ENCODE measurements at regions not wholly inside any gene's neighbourhood (a gene's known extent, or its start where the extent isn't known, plus 50 kb on each side); places are given as distances from the start of the nearest gene placed in this dataset.

- DNase-seq, result no peak
- Histone ChIP-seq H3K27ac (ENCODE audit: low read length) (no peak overlapping the region), H3K4me1 (ENCODE audit: control insufficient read depth, insufficient read depth, low read length) (no peaks in the 10 kb centered on the region), H3K36me3 (ENCODE audit: control insufficient read depth, insufficient read depth, low read length) (no peaks in the 10 kb centered on the region), H3K27me3 (ENCODE audit: control insufficient read depth, insufficient read depth, low read length) (no peaks in the 10 kb centered on the region), H3K9me3 (ENCODE audit: control insufficient read depth, low read depth, low read length) (no peaks in the 10 kb centered on the region), H3K4me3 (ENCODE audit: low read length) (no peak overlapping the region)
- WGBS (ENCODE audit: insufficient coverage, low lambda C conversion rate), result 80% methylated on average over 5 of the region's 7 CpGs
These were observed 176.8 kb downstream of the HHIPL2 start for GRCh38 chr1:222370913-222371675.

- Histone ChIP-seq H3K4me3 (ENCODE audit: low read length) (no peak overlapping the region), H3K36me3 (ENCODE audit: control insufficient read depth, insufficient read depth, low read length) (no peaks in the 10 kb centered on the region), H3K9me3 (ENCODE audit: control insufficient read depth, low read depth, low read length) (no peaks in the 10 kb centered on the region), H3K4me1 (ENCODE audit: control insufficient read depth, insufficient read depth, low read length) (no peaks in the 10 kb centered on the region), H3K27ac (ENCODE audit: low read length) (no peak overlapping the region), H3K27me3 (ENCODE audit: control insufficient read depth, insufficient read depth, low read length) (no peaks in the 10 kb centered on the region)
- 100% methylated on average over 1 of the region's 10 CpGs for WGBS (ENCODE audit: insufficient coverage, low lambda C conversion rate)
- DNase-seq, result no peak
These were observed 177.6 kb downstream of the HHIPL2 start for GRCh38 chr1:222370081-222370912.

DNA sequence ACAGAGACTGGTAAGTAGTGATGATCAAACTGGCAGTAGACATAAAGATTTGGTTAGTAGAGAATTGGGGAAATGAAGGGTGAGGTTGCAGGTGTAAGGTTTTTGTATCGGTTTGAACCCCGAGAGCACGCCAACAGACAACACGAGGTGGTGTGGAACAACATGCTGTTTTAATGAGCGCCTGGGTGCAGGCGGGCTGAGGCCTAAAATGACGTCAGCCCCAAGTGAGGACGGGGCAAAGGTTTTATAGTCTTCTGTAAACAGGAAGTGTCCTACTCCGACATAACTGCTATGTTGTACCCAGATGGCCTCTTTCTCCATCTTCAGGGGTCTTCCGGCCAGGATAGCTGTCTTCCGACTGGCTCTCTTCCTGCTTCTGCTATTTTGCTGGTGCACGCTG, 178.8 kb downstream of the HHIPL2 start:
- WGBS (ENCODE audit: insufficient coverage, low lambda C conversion rate), result no CpG with 5 or more reads among the region's 12 CpGs
- DNase-seq, result no peak
- no peaks in the 10 kb centered on the region for H3K4me1 ChIP-seq (ENCODE audit: control insufficient read depth, insufficient read depth, low read length)

GRCh38 chr1:222358100-222358499, 189.8 kb downstream of the HHIPL2 start:
- Histone ChIP-seq H3K27me3 (ENCODE audit: control insufficient read depth, insufficient read depth, low read length) (no peaks in the 10 kb centered on the region), H3K9me3 (ENCODE audit: control insufficient read depth, low read depth, low read length) (no peaks in the 10 kb centered on the region), H3K4me3 (ENCODE audit: low read length) (no peak overlapping the region), H3K36me3 (ENCODE audit: control insufficient read depth, insufficient read depth, low read length) (no peaks in the 10 kb centered on the region), H3K4me1 (ENCODE audit: control insufficient read depth, insufficient read depth, low read length) (no peaks in the 10 kb centered on the region), H3K27ac (ENCODE audit: low read length) (no peak overlapping the region)
- WGBS (ENCODE audit: insufficient coverage, low lambda C conversion rate), result 0% methylated on average over 1 of the region's 1 CpG
- no peak for DNase-seq

More for the DNA sequence above, 178.8 kb downstream of the HHIPL2 start:
- no peak overlapping the region for H3K27ac ChIP-seq (ENCODE audit: low read length)
- no peak overlapping the region for H3K4me3 ChIP-seq (ENCODE audit: low read length)
- no peaks in the 10 kb centered on the region for H3K27me3 ChIP-seq (ENCODE audit: control insufficient read depth, insufficient read depth, low read length)
- H3K36me3 ChIP-seq (ENCODE audit: control insufficient read depth, insufficient read depth, low read length), result no peaks in the 10 kb centered on the region
- H3K9me3 ChIP-seq (ENCODE audit: control insufficient read depth, low read depth, low read length), result no peaks in the 10 kb centered on the region

DNA sequence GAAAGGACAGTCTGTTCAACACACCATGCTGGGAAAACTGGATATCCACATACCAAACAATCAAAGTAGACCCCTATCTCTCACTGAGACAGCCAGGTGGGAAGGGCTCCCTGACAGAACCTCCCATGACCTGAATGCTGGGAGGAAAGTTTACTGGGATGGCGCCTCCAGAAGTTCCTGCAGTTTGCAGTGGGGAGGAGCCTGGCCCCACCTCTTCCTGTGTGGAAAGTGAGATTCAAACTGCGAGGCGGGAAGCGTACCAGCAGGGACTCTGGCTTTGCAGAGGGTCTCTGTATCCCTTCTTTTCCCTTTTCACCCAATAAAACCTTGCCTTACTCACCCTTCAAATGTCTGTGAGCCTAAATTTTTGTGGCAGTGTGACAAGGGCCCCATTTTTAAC, 190.7 kb downstream of the HHIPL2 start:
- DNase-seq, result no peak
- no CpG with 5 or more reads among the region's 4 CpGs for WGBS (ENCODE audit: insufficient coverage, low lambda C conversion rate)
- no peaks in the 10 kb centered on the region for H3K9me3 ChIP-seq (ENCODE audit: control insufficient read depth, low read depth, low read length)
- H3K4me3 ChIP-seq (ENCODE audit: low read length), result no peak overlapping the region
- H3K4me1 ChIP-seq (ENCODE audit: control insufficient read depth, insufficient read depth, low read length), result no peaks in the 10 kb centered on the region
- H3K36me3 ChIP-seq (ENCODE audit: control insufficient read depth, insufficient read depth, low read length), result no peaks in the 10 kb centered on the region
- H3K27ac ChIP-seq (ENCODE audit: low read length), result no peak overlapping the region
- no peaks in the 10 kb centered on the region for H3K27me3 ChIP-seq (ENCODE audit: control insufficient read depth, insufficient read depth, low read length)

DNA sequence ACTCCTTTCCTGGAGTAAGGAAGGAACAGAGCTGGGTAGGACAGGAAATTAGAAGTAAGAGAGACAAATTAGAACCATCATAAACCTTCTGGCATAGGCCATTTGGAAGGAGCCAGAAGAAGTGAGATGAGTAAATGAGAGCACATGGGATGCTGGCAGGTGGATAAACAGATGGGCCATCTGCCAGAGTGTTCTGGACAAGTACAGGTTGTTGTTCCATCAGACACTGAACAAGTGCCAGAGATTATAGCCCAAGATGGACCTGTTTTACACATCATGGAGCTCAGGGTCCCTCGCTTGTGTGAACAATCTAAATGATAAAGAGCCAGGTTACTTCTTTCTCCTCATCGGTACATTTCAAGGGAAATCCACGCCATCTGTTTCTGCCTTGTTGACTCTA, 200.3 kb downstream of the HHIPL2 start:
- Histone ChIP-seq H3K27me3 (ENCODE audit: control insufficient read depth, insufficient read depth, low read length) (no peaks in the 10 kb centered on the region), H3K4me1 (ENCODE audit: control insufficient read depth, insufficient read depth, low read length) (no peaks in the 10 kb centered on the region), H3K27ac (ENCODE audit: low read length) (no peak overlapping the region), H3K9me3 (ENCODE audit: control insufficient read depth, low read depth, low read length) (no peaks in the 10 kb centered on the region), H3K36me3 (ENCODE audit: control insufficient read depth, insufficient read depth, low read length) (no peaks in the 10 kb centered on the region), H3K4me3 (ENCODE audit: low read length) (no peak overlapping the region)
- WGBS (ENCODE audit: insufficient coverage, low lambda C conversion rate), result 100% methylated on average over 1 of the region's 3 CpGs
- no peak for DNase-seq

- no CpG with 5 or more reads among the region's 4 CpGs for WGBS (ENCODE audit: insufficient coverage, low lambda C conversion rate)
- Histone ChIP-seq H3K36me3 (ENCODE audit: control insufficient read depth, insufficient read depth, low read length) (no peaks in the 10 kb centered on the region), H3K9me3 (ENCODE audit: control insufficient read depth, low read depth, low read length) (no peaks in the 10 kb centered on the region), H3K27ac (ENCODE audit: low read length) (no peak overlapping the region), H3K4me1 (ENCODE audit: control insufficient read depth, insufficient read depth, low read length) (no peaks in the 10 kb centered on the region), H3K4me3 (ENCODE audit: low read length) (no peak overlapping the region), H3K27me3 (ENCODE audit: control insufficient read depth, insufficient read depth, low read length) (no peaks in the 10 kb centered on the region)
- DNase-seq, result no peak
These were observed 200.9 kb downstream of the HHIPL2 start for GRCh38 chr1:222346955-222347354.

DNA sequence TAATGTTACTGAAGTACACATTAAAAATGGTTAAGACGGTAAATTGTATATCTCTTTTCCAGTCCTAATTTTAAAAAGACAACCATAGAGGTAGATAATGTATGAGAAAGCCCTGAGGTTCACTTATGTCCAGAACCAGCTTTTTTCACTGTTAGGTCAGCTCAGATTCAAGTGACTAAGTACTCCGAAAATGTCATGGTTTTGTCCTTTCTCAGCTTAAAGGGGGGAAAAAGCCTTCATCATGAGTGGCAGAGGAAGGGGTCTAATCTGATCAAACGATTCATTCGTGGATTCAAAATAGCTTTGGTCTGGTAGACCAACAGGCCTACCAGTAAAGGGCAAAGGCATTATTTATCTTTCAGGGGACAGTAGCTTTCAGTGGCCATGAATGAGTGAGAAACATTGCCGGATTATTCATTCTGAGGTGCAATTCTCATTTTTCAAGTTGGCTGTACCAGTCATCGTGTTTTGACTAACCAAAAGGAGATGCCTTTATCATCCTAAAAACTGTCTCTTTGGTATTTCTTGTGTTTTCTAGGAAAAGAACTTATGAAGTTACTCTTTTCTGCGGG, 208.4 kb downstream of the HHIPL2 start:
- DNase-seq, result no peak
- Histone ChIP-seq H3K9me3 (ENCODE audit: control insufficient read depth, low read depth, low read length) (no peaks in the 10 kb centered on the region), H3K27me3 (ENCODE audit: control insufficient read depth, insufficient read depth, low read length) (no peaks in the 10 kb centered on the region), H3K27ac (ENCODE audit: low read length) (no peak overlapping the region), H3K4me3 (ENCODE audit: low read length) (no peak overlapping the region), H3K4me1 (ENCODE audit: control insufficient read depth, insufficient read depth, low read length) (no peaks in the 10 kb centered on the region), H3K36me3 (ENCODE audit: control insufficient read depth, insufficient read depth, low read length) (no peaks in the 10 kb centered on the region)
- 81% methylated on average over 4 of the region's 7 CpGs for WGBS (ENCODE audit: insufficient coverage, low lambda C conversion rate)

GRCh38 chr1:222335586-222335985, 212.3 kb downstream of the HHIPL2 start:
- H3K27ac ChIP-seq (ENCODE audit: low read length), result no peak overlapping the region
- no CpG with 5 or more reads among the region's 1 CpG for WGBS (ENCODE audit: insufficient coverage, low lambda C conversion rate)
- H3K27me3 ChIP-seq (ENCODE audit: control insufficient read depth, insufficient read depth, low read length), result no peaks in the 10 kb centered on the region
- no peak overlapping the region for H3K4me3 ChIP-seq (ENCODE audit: low read length)
- no peaks in the 10 kb centered on the region for H3K36me3 ChIP-seq (ENCODE audit: control insufficient read depth, insufficient read depth, low read length)
- no peaks in the 10 kb centered on the region for H3K4me1 ChIP-seq (ENCODE audit: control insufficient read depth, insufficient read depth, low read length)
- no peak for DNase-seq
- H3K9me3 ChIP-seq (ENCODE audit: control insufficient read depth, low read depth, low read length), result no peaks in the 10 kb centered on the region

- Histone ChIP-seq H3K9me3 (ENCODE audit: control insufficient read depth, low read depth, low read length) (no peaks in the 10 kb centered on the region), H3K4me1 (ENCODE audit: control insufficient read depth, insufficient read depth, low read length) (no peaks in the 10 kb centered on the region), H3K36me3 (ENCODE audit: control insufficient read depth, insufficient read depth, low read length) (no peaks in the 10 kb centered on the region), H3K4me3 (ENCODE audit: low read length) (no peak overlapping the region), H3K27me3 (ENCODE audit: control insufficient read depth, insufficient read depth, low read length) (no peaks in the 10 kb centered on the region), H3K27ac (ENCODE audit: low read length) (no peak overlapping the region)
- no peak for DNase-seq
- WGBS (ENCODE audit: insufficient coverage, low lambda C conversion rate), result 90% methylated on average over 3 of the region's 5 CpGs
These were observed 213.8 kb downstream of the HHIPL2 start for GRCh38 chr1:222334026-222334680.
